Upper lobe of left lung (tissue), 6 donors: ENCODE measurements at regions not wholly inside any gene's neighbourhood (a gene's known extent, or its start where the extent isn't known, plus 50 kb on each side); places are given as distances from the start of the nearest gene placed in this dataset.
"Not testable (repeated sequence)": the region's sequence is repeated elsewhere in the genome, so short reads cannot be mapped to it uniquely, and the experiment has no call there.

ENCODE experiments used
- ATAC-seq, 2 donors: fragments of 200-7000 bp; cut with Tn5 transposase; one replicate each; pipeline ENCODE4 v1.9.1; 2022; ENCODE audit warnings: mild to moderate bottlenecking in 2 of 2, moderate library complexity in 2 of 2; ENCODE audit not compliant: low FRiP score in 2 of 2
- DNase-seq, 2 donors: peaks; one replicate each; pipeline ENCODE4 v3.0.0-alpha.2; 2019 to 2020
- H3K27ac ChIP-seq, 4 donors: fragments of 200-600 bp; sonication (generic); one replicate each; pipeline ENCODE4 v1.5.1; 2016 to 2019
- H3K27me3 ChIP-seq, 4 donors: fragments of 200-600 bp; sonication (generic); one replicate each; pipeline ENCODE4 v1.5.1; 2017 to 2019
- H3K36me3 ChIP-seq, 4 donors: fragments of 200-600 bp; sonication (generic); one replicate each; pipeline ENCODE4 v1.5.1; 2016 to 2019
- H3K4me1 ChIP-seq, 4 donors: fragments of 200-600 bp; sonication (generic); one replicate each; pipeline ENCODE4 v1.5.1; 2018 to 2019
- H3K4me3 ChIP-seq, 4 donors: fragments of 200-600 bp; sonication (generic); one replicate each; pipeline ENCODE4 v1.5.1; 2017 to 2019; ENCODE audit warnings: mild to moderate bottlenecking in 2 of 4, moderate library complexity in 1 of 4
- H3K9me3 ChIP-seq, 4 donors: fragments of 200-600 bp; sonication (generic); one replicate each; pipeline ENCODE4 v1.5.1; 2018 to 2019
- CTCF ChIP-seq, 6 experiments: fragments of 450-650 bp in 4 of 6; fragments of 200-600 bp in 2 of 6; sonication (generic) in 2 of 6; IDR thresholded peaks; one replicate each; pipeline ENCODE4 v1.5.1; 2016 to 2019; ENCODE audit warnings: antibody characterized with exemption in 6 of 6
- EP300 ChIP-seq, 4 donors: sonication (generic); formaldehyde crosslinking; IDR thresholded peaks; one replicate each; pipeline ENCODE4 v1.5.1; 2017; ENCODE audit warnings: antibody characterized with exemption in 4 of 4, control low read depth in 2 of 4
- POLR2A ChIP-seq, 4 donors: fragments of 450-650 bp; IDR thresholded peaks; one replicate each; pipeline ENCODE4 v1.5.1; 2016 to 2017; ENCODE audit warnings: antibody characterized with exemption in 4 of 4, mild to moderate bottlenecking in 2 of 4
- POLR2AphosphoS5 ChIP-seq, 2 donors: sonication (generic); formaldehyde crosslinking; IDR thresholded peaks; one replicate each; pipeline ENCODE4 v1.5.1; 2017; ENCODE audit warnings: antibody characterized with exemption in 2 of 2
- WGBS, 2 donors: methylation state at CpG; one replicate each; pipeline ENCODE4 v1.1.5; 2017 to 2018; 5-methylcytosine and 5-hydroxymethylcytosine counted together
- small RNA-seq, 4 donors: library from RNA; depleted of rRNA; stranded (forward); fragments of <200 nt; gene quantifications; one replicate each; pipeline ENCODE3, GENCODE V24; 2016
- donor health status: DM: no; HTN: no; CAD: no; lungs with moderate emphysema.
- donor health status: DM: no; HTN: yes; CAD: no; lungs with severe emphysema.

GRCh38 chr4:150023489-150023888 is 54.8 kb upstream of the DCLK2 start:
- H3K4me1 ChIP-seq: no peaks in the 10 kb centered on the region
- H3K27ac ChIP-seq: no peak overlapping the region
- 83 to 86% methylated on average over 2 of the region's 2 CpGs for WGBS, 2 donors
- DNase-seq: no peak
- H3K36me3 ChIP-seq: no peaks in the 10 kb centered on the region
- H3K27me3 ChIP-seq: no peaks in the 10 kb centered on the region
- H3K4me3 ChIP-seq: no peak overlapping the region
- no peak for ATAC-seq
- H3K9me3 ChIP-seq: peaks cover 0 to 16% (median 8%) of the 10 kb centered on the region in 4 donors
- TF ChIP-seq EP300 (IDR thresholded peaks at IDR 0.05) (no peak), POLR2AphosphoS5 (IDR thresholded peaks at IDR 0.05) (no peak), CTCF (IDR thresholded peaks at IDR 0.05) (no peak), POLR2A (IDR thresholded peaks at IDR 0.05) (no peak)

DNA sequence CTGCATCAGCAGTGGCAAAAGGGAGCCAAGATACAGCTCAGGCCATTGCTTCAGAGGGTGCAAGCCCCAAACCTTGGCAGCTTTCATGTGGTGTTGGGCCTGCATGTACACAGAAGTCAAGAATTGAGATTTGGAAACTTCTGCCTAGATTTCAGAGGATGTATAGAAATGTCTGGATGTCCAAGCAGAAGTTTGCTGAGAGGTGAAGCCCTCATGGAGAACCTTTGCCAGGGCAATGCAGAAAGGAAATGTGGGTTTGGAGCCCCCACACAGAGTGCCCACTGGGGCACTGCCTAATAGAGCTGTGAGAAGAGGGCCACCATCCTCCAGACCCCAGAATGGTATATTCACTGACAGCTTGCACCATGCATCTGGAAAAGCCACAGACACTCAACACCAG is 51.3 kb upstream of the DCLK2 start:
- not testable (repeated sequence) for H3K27ac ChIP-seq, H3K27me3 ChIP-seq, H3K4me1 ChIP-seq, DNase-seq, H3K4me3 ChIP-seq, H3K36me3 ChIP-seq, ATAC-seq
- H3K9me3 ChIP-seq: peaks cover 0 to 16% (median 8%) of the 10 kb centered on the region in 4 donors

Small RNAs in the stretch of these regions (small RNA-seq; reads per million reads assigned to genes)
- 0 reads per million in 4 donors for gene RNA5SP167
- 0 reads per million in 4 donors for gene RNU6-1230P
